Thymus (tissue), 11 donors: ENCODE measurements at regions not wholly inside any gene's neighbourhood (a gene's known extent, or its start where the extent isn't known, plus 50 kb on each side); places are given as distances from the start of the nearest gene placed in this dataset.
"Not testable (repeated sequence)": the region's sequence is repeated elsewhere in the genome, so short reads cannot be mapped to it uniquely, and the experiment has no call there.

ENCODE experiments used
- DNase-seq, 9 donors: peaks; one replicate each; pipeline ENCODE4 v3.0.0-alpha.2; 2013; ENCODE audit warnings: low spot score in 9 of 9, low read depth in 6 of 9, missing footprints in 1 of 9
- H3K27ac ChIP-seq, 2 donors: one replicate each; pipeline ENCODE4 v1.5.1; 2013; ENCODE audit warnings: control low read depth in 1 of 2, low read depth in 1 of 2, low read length in 1 of 2, mild to moderate bottlenecking in 1 of 2, moderate library complexity in 1 of 2
- H3K27me3 ChIP-seq, 2 donors: one replicate each; pipeline ENCODE4 v1.5.1; 2013; ENCODE audit warnings: low read length in 1 of 2; ENCODE audit not compliant: control insufficient read depth in 2 of 2, insufficient read depth in 1 of 2
- H3K36me3 ChIP-seq, 2 donors: one replicate each; pipeline ENCODE4 v1.5.1; 2013; ENCODE audit warnings: low read length in 1 of 2, mild to moderate bottlenecking in 1 of 2, moderate library complexity in 1 of 2; ENCODE audit not compliant: control insufficient read depth in 2 of 2, insufficient read depth in 2 of 2
- H3K4me1 ChIP-seq, 2 donors: one replicate each; pipeline ENCODE4 v1.5.1; 2013; ENCODE audit warnings: low read length in 2 of 2; ENCODE audit not compliant: control insufficient read depth in 2 of 2, insufficient read depth in 2 of 2
- H3K4me3 ChIP-seq, 2 donors: one replicate each; pipeline ENCODE4 v1.5.1; 2013; ENCODE audit warnings: low read length in 2 of 2, control low read depth in 1 of 2, mild to moderate bottlenecking in 1 of 2
- H3K9me3 ChIP-seq, 2 donors: one replicate each; pipeline ENCODE4 v1.5.1; 2013; ENCODE audit warnings: low read length in 1 of 2, mild to moderate bottlenecking in 1 of 2; ENCODE audit not compliant: control insufficient read depth in 2 of 2, insufficient read depth in 1 of 2
- WGBS: extraction: QIAGEN DNeasy Blood & Tissue Kit; methylation state at CpG from one replicate; pipeline ENCODE4 v1.1.7; 2013; 5-methylcytosine and 5-hydroxymethylcytosine counted together
- donor health status: healthy.

- no peaks in the 10 kb centered on the region for H3K36me3 ChIP-seq
- no peaks in the 10 kb centered on the region for H3K4me1 ChIP-seq
- no peak overlapping the region for H3K4me3 ChIP-seq
- no peaks in the 10 kb centered on the region for H3K9me3 ChIP-seq
- H3K27ac ChIP-seq = no peak overlapping the region
- DNase-seq = no peak
- WGBS = 97% methylated on average over 9 of the region's 9 CpGs
- peaks cover 0 to 5% of the 10 kb centered on the region in 2 donors for H3K27me3 ChIP-seq
These were observed 141.0 kb upstream of the POU3F1 start for GRCh38 chr1:38187552-38187951.

- Histone ChIP-seq H3K4me1 (no peaks in the 10 kb centered on the region), H3K27ac (no peak overlapping the region), H3K9me3 (no peaks in the 10 kb centered on the region), H3K27me3 (peaks cover 0 to 4% of the 10 kb centered on the region in 2 donors), H3K36me3 (no peaks in the 10 kb centered on the region), H3K4me3 (no peak overlapping the region)
- 83% methylated on average over 5 of the region's 5 CpGs for WGBS
- no peak for DNase-seq
These were observed 140.0 kb upstream of the POU3F1 start for GRCh38 chr1:38186566-38186965.

DNA sequence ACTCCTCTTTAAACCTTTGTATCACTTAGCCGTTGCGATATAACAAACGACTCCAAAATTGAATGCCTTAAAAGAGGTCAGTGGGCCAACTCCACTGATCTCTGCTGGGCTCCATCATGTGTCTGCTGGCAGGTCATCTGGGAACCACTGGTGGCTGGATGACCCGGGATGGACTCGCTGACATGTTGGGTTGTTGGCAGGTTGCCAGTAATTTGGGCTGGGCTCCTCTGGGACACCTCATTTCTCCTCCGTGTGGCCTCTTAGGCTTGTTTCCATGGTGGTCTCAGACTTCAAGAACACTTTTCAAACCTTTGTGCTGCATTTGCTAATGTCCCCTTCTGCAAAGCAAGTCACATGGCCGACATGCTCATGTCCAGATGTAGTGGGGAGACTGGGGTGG lies 139.3 kb upstream of the POU3F1 start:
- 95% methylated on average over 7 of the region's 7 CpGs for WGBS
- Histone ChIP-seq H3K4me1 (no peaks in the 10 kb centered on the region), H3K27ac (no peak overlapping the region), H3K36me3 (no peaks in the 10 kb centered on the region), H3K4me3 (no peak overlapping the region), H3K9me3 (no peaks in the 10 kb centered on the region), H3K27me3 (no peaks in the 10 kb centered on the region)
- DNase-seq = no peak

DNA sequence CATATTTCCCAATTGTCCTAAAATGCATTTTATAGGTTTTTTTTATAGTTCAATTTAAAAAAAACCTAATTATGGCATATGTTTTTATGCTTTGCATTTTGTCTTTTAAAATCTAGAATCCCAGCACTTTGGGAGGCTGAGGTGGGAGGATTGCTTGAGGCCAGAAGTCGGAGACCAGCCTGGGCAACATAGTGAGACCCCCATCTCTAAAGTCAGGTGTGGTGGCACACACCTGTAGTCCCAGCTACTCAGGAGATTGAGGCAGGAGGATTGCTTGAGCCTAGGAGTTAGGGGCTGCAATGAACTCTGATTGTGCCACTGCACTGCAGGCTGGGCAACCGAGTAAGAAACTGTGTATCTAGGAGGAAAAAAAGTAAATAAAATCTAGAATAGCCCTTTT lies 137.2 kb upstream of the POU3F1 start:
- Histone ChIP-seq H3K36me3 (no peaks in the 10 kb centered on the region), H3K9me3 (no peaks in the 10 kb centered on the region), H3K27ac (no peak overlapping the region), H3K4me1 (no peaks in the 10 kb centered on the region), H3K27me3 (no peaks in the 10 kb centered on the region), H3K4me3 (no peak overlapping the region)
- no peak for DNase-seq
- WGBS = 85% methylated on average over 2 of the region's 2 CpGs

- H3K4me3 ChIP-seq = no peak overlapping the region
- H3K36me3 ChIP-seq = no peaks in the 10 kb centered on the region
- no peaks in the 10 kb centered on the region for H3K27me3 ChIP-seq
- no peaks in the 10 kb centered on the region for H3K4me1 ChIP-seq
- no peak for DNase-seq
- H3K27ac ChIP-seq = no peak overlapping the region
- WGBS = 78% methylated on average over 7 of the region's 7 CpGs
- no peaks in the 10 kb centered on the region for H3K9me3 ChIP-seq
These were observed 136.5 kb upstream of the POU3F1 start for GRCh38 chr1:38183096-38183495.

DNA sequence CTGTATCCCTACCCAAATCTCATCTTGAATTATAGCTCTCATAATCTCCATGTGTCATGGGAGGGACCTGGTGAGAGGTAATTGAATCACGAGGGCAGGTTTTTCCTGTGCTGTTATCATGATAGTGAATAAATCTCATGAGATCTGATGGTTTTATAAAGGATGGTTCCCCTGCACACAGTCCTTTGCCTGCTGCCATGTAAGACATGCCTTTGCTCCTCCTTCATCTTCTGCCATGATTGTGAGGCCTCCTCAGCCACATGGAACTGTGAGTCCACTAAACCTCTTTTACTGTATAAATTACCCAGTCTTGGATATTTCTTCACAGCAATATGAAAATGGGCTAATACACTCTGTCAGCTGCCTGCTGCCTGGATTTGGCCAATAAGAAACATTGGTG lies 133.8 kb upstream of the POU3F1 start:
- not testable (repeated sequence) for H3K4me1 ChIP-seq, H3K27ac ChIP-seq, H3K9me3 ChIP-seq, DNase-seq, H3K36me3 ChIP-seq, H3K27me3 ChIP-seq, H3K4me3 ChIP-seq
- WGBS = 95% methylated on average over 1 of the region's 1 CpG

GRCh38 chr1:38179483-38179882 lies 132.9 kb upstream of the POU3F1 start:
- H3K27me3 ChIP-seq = no peaks in the 10 kb centered on the region
- no peak overlapping the region for H3K4me3 ChIP-seq
- H3K9me3 ChIP-seq = no peaks in the 10 kb centered on the region
- H3K27ac ChIP-seq = no peak overlapping the region
- H3K4me1 ChIP-seq = no peaks in the 10 kb centered on the region
- no peaks in the 10 kb centered on the region for H3K36me3 ChIP-seq
- WGBS = 88% methylated on average over 8 of the region's 8 CpGs
- no peak for DNase-seq

GRCh38 chr1:38178216-38178615 lies 131.6 kb upstream of the POU3F1 start:
- no peak overlapping the region for H3K4me3 ChIP-seq
- no peak overlapping the region for H3K27ac ChIP-seq
- H3K36me3 ChIP-seq = no peaks in the 10 kb centered on the region
- WGBS = 94% methylated on average over 6 of the region's 6 CpGs
- DNase-seq = no peak
- peaks cover 0 to 4% of the 10 kb centered on the region in 2 donors for H3K4me1 ChIP-seq
- no peaks in the 10 kb centered on the region for H3K9me3 ChIP-seq
- H3K27me3 ChIP-seq = no peaks in the 10 kb centered on the region

DNA sequence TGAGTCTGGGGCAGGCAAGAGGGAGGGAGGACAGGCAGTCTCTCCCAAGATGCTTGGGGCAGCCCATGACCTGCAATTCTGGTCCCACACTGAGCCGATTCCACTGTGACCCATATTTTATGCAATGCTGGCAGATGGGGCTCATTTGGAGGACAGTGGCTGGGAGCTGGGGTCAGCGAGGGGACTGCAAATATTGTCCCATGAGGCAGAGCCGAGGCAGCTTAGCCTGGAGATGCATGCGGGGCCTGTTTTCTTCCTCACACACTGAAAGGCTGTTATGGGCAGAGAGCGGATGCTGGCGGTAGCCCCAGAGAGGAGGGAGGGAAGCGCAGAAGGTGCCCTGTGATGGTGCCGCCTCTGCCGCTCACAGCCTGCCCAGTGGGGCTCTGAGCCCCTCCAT lies 128.5 kb upstream of the POU3F1 start:
- Histone ChIP-seq H3K27me3 (no peaks in the 10 kb centered on the region), H3K36me3 (no peaks in the 10 kb centered on the region), H3K27ac (no peak overlapping the region), H3K9me3 (no peaks in the 10 kb centered on the region), H3K4me1 (peaks cover 0 to 4% of the 10 kb centered on the region in 2 donors), H3K4me3 (no peak overlapping the region)
- 90% methylated on average over 9 of the region's 9 CpGs for WGBS
- DNase-seq = no peak

DNA sequence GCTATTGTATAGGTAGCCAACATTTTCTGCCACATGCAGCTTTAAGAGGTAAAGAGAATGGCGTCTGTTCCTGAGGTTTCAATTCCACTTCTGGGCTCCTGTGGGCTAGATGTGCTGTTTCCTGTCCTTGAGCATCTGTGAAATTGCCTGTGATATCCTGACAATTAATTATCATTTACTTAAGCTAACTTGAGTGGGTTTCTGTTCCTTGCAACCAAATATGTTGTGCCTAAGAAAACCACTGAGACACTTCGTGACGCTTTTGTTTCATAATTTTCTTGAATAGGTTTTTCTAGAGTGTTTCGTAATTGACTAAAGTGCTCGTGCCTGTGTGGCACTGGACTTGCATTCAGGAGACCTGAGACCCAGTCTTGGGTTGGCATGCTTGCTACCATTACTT lies 127.3 kb upstream of the POU3F1 start:
- Histone ChIP-seq H3K36me3 (no peaks in the 10 kb centered on the region), H3K4me3 (no peak overlapping the region), H3K27me3 (no peaks in the 10 kb centered on the region), H3K4me1 (peaks cover 0 to 4% of the 10 kb centered on the region in 2 donors), H3K9me3 (no peaks in the 10 kb centered on the region), H3K27ac (no peak overlapping the region)
- 89% methylated on average over 5 of the region's 5 CpGs for WGBS
- no peak for DNase-seq
